Thyroid gland (tissue), 4 donors: ENCODE measurements at regions not wholly inside any gene's neighbourhood (a gene's known extent, or its start where the extent isn't known, plus 50 kb on each side); places are given as distances from the start of the nearest gene placed in this dataset.

Experiments
- DNase-seq, 2 donors: peaks; one replicate each; pipeline ENCODE4 v3.0.0-alpha.2; 2019
- H3K27ac ChIP-seq, 3 donors: fragments of 200-600 bp; sonication (generic); 1 replicate in 2 of 3; 2 replicates in 1 of 3; pipeline ENCODE4 v1.5.1; 2016 to 2019; ENCODE audit warnings: mild to moderate bottlenecking in 1 of 3, moderate library complexity in 1 of 3
- H3K27me3 ChIP-seq: fragments of 200-600 bp; sonication (generic); one replicate; pipeline ENCODE4 v1.5.1; 2019
- H3K36me3 ChIP-seq, 2 donors: fragments of 200-600 bp; sonication (generic); one replicate each; pipeline ENCODE4 v1.5.1; 2016 to 2019
- H3K4me1 ChIP-seq, 2 donors: fragments of 200-600 bp; sonication (generic); one replicate each; pipeline ENCODE4 v1.5.1; 2017 to 2019
- H3K4me3 ChIP-seq, 3 donors: fragments of 200-600 bp; sonication (generic); replicated peaks in 1 of 3; 1 replicate in 2 of 3; 2 replicates in 1 of 3; pipeline ENCODE4 v1.5.1; 2016; ENCODE audit warnings: mild to moderate bottlenecking in 1 of 3
- H3K9me3 ChIP-seq: fragments of 200-600 bp; sonication (generic); one replicate; pipeline ENCODE4 v1.5.1; 2017
- CTCF ChIP-seq, 6 experiments: fragments of 200-600 bp in 3 of 6; fragments of 450-650 bp in 3 of 6; sonication (generic) in 3 of 6; IDR thresholded peaks; one replicate each; pipeline ENCODE4 v1.5.1; 2016 to 2019; ENCODE audit warnings: antibody characterized with exemption in 6 of 6, mild to moderate bottlenecking in 2 of 6, inconsistent platforms in 1 of 6, moderate library complexity in 1 of 6
- POLR2A ChIP-seq, 2 donors: fragments of 450-650 bp; IDR thresholded peaks; one replicate each; pipeline ENCODE4 v1.6.1; 2017; ENCODE audit warnings: antibody characterized with exemption in 2 of 2, mild to moderate bottlenecking in 2 of 2, moderate library complexity in 1 of 2
- WGBS, 2 donors: methylation state at CpG; one replicate each; pipeline ENCODE4 v1.1.5; 2017; 5-methylcytosine and 5-hydroxymethylcytosine counted together
- intact Hi-C: fragments of 100-400 bp; cut with DNase I; formaldehyde crosslinking; loops from one replicate; pipeline ENCODE4 v1.15.1; 2023

- no peak for DNase-seq
- WGBS, 2 donors: 74% methylated on average over 6 of the region's 6 CpGs
- Histone ChIP-seq H3K9me3 (no peaks in the 10 kb centered on the region), H3K4me1 (no peaks in the 10 kb centered on the region), H3K36me3 (no peaks in the 10 kb centered on the region), H3K4me3 (no peak overlapping the region), H3K27me3 (no peaks in the 10 kb centered on the region), H3K27ac (no peak overlapping the region)
- TF ChIP-seq CTCF (IDR thresholded peaks at IDR 0.05) (no peak), POLR2A (IDR thresholded peaks at IDR 0.05) (no peak)
- intact Hi-C loops: no loop called here
Measured at GRCh38 chr17:71900621-71901229, 220.1 kb upstream of the SOX9 start.

GRCh38 chr17:71902894-71903506 is 217.8 kb upstream of the SOX9 start:
- peaks cover 11 to 13% of the 10 kb centered on the region in 2 donors for H3K4me1 ChIP-seq
- H3K36me3 ChIP-seq: no peaks in the 10 kb centered on the region
- H3K27ac ChIP-seq: no peak overlapping the region
- H3K27me3 ChIP-seq: no peaks in the 10 kb centered on the region
- no peaks in the 10 kb centered on the region for H3K9me3 ChIP-seq
- no peak for DNase-seq
- no peak overlapping the region for H3K4me3 ChIP-seq
- intact Hi-C loops: no loop called here
- TF ChIP-seq POLR2A (IDR thresholded peaks at IDR 0.05): no peak
- TF ChIP-seq CTCF (IDR thresholded peaks at IDR 0.05): no peak
- 85 to 87% methylated on average over 3 of the region's 3 CpGs for WGBS, 2 donors

GRCh38 chr17:71905376-71906031 is 215.3 kb upstream of the SOX9 start:
- Histone ChIP-seq H3K27ac (no peak overlapping the region), H3K4me1 (peaks cover 11 to 13% of the 10 kb centered on the region in 2 donors), H3K9me3 (no peaks in the 10 kb centered on the region), H3K27me3 (no peaks in the 10 kb centered on the region), H3K36me3 (no peaks in the 10 kb centered on the region), H3K4me3 (no peak overlapping the region)
- intact Hi-C loops: no loop called here
- no peak for TF ChIP-seq CTCF (IDR thresholded peaks at IDR 0.05)
- TF ChIP-seq POLR2A (IDR thresholded peaks at IDR 0.05): no peak
- 94 to 97% methylated on average over 3 of the region's 3 CpGs for WGBS, 2 donors
- no peak for DNase-seq

- DNase-seq: no peak
- no peak overlapping the region for H3K27ac ChIP-seq
- intact Hi-C loops: no loop called here
- H3K4me3 ChIP-seq: no peak overlapping the region
- H3K9me3 ChIP-seq: no peaks in the 10 kb centered on the region
- 92% methylated on average over 5 of the region's 5 CpGs for WGBS, 2 donors
- H3K36me3 ChIP-seq: no peaks in the 10 kb centered on the region
- H3K27me3 ChIP-seq: no peaks in the 10 kb centered on the region
- H3K4me1 ChIP-seq: peaks cover 11 to 19% of the 10 kb centered on the region in 2 donors
- TF ChIP-seq POLR2A (IDR thresholded peaks at IDR 0.05) (no peak), CTCF (IDR thresholded peaks at IDR 0.05) (no peak)
Measured at GRCh38 chr17:71909155-71909554, 211.7 kb upstream of the SOX9 start.

- H3K27me3 ChIP-seq: no peaks in the 10 kb centered on the region
- H3K27ac ChIP-seq: no peak overlapping the region
- H3K36me3 ChIP-seq: no peaks in the 10 kb centered on the region
- WGBS, 2 donors: 91 to 92% methylated on average over 3 of the region's 3 CpGs
- TF ChIP-seq CTCF (IDR thresholded peaks at IDR 0.05) (no peak), POLR2A (IDR thresholded peaks at IDR 0.05) (no peak)
- intact Hi-C loops: no loop called here
- H3K9me3 ChIP-seq: no peaks in the 10 kb centered on the region
- no peak for DNase-seq
- H3K4me1 ChIP-seq: peaks cover 11 to 19% of the 10 kb centered on the region in 2 donors
- H3K4me3 ChIP-seq: no peak overlapping the region
Measured at GRCh38 chr17:71910002-71910401, 210.8 kb upstream of the SOX9 start.
